8988T (cell line): ENCODE measurements at regions not wholly inside any gene's neighbourhood (a gene's known extent, or its start where the extent isn't known, plus 50 kb on each side); places are given as distances from the start of the nearest gene placed in this dataset.

ENCODE experiments used
- DNase-seq: peaks from one replicate; pipeline ENCODE4 v3.0.0; 2011

GRCh38 chr1:114219172-114219868 is 65.7 kb upstream of the SYT6 start:
- DNase-seq = no peak

- no peak for DNase-seq
Observed at GRCh38 chr1:114218361-114219171, 64.9 kb upstream of the SYT6 start.

GRCh38 chr1:114216431-114217173 is 62.9 kb upstream of the SYT6 start:
- DNase-seq = no peak

- DNase-seq = no peak
Observed at GRCh38 chr1:114215436-114215835, 61.8 kb upstream of the SYT6 start.

- DNase-seq = no peak
Observed at GRCh38 chr1:114214016-114214415, 60.3 kb upstream of the SYT6 start.

GRCh38 chr1:114209971-114210370 is 56.3 kb upstream of the SYT6 start:
- DNase-seq = no peak

- DNase-seq = no peak
Observed at GRCh38 chr1:114208714-114209113, 55.0 kb upstream of the SYT6 start.

GRCh38 chr1:114208106-114208505 is 54.4 kb upstream of the SYT6 start:
- no peak for DNase-seq

GRCh38 chr1:114207635-114208034 is 54.0 kb upstream of the SYT6 start:
- no peak for DNase-seq

GRCh38 chr1:114206392-114206791 is 52.7 kb upstream of the SYT6 start:
- DNase-seq = no peak

- DNase-seq = no peak
Observed at GRCh38 chr1:114203595-114204128, 50.0 kb upstream of the SYT6 start.
